ENCODE measurements at regions not wholly inside any gene's neighbourhood (a gene's known extent, or its start where the extent isn't known, plus 50 kb on each side); places are given as distances from the start of the nearest gene placed in this dataset.

DNA sequence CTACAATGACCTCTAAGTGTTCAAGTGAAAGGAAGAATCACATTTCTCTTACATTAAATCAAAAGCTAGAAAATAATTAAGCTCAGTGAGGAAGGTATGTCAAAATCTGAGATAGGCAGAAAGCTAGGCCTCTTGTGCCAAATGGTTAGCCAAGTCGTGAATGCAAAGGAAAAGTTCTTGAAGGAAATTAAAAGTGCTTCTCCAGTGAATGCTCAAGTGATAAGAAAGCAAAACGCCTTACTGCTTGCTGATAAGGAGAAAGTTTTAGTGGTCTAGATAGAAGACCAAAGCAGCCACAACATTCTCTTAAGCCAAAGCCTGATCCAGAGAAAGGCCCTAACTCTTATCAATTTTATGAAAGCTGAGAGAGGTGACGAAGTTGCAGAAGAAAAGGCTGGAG, 932.3 kb upstream of the ACVR2A start:
- no peak for DNase-seq (ENCODE audit: low read depth, low spot score)

- no peak for DNase-seq (ENCODE audit: low read depth, low spot score)
These were observed 936.1 kb upstream of the ACVR2A start for GRCh38 chr2:146908776-146909175.

DNA sequence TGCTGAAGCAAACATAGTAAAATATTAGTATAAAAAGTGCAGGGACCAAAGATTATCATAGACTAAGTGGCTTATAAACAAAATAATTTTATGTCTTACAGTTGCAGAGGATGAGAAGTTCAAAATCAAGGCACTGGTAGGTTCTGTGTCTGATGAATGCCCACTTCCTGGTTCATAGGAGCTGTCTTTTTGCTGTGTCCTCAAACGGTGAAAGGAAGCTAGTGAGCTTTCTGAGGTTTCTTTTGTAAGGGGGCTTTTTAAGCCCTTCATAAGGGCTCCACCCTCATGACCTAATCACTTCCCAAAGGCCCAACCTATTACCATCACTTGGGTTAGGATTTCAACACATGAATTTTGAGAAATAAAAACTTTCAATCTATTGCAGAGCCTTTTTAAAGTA, 946.7 kb upstream of the ACVR2A start:
- no peak for DNase-seq (ENCODE audit: low read depth, low spot score)

- DNase-seq (ENCODE audit: low read depth, low spot score), result no peak
These were observed 950.3 kb upstream of the ACVR2A start for GRCh38 chr2:146894514-146894913.

GRCh38 chr2:146893500-146894041, 951.3 kb upstream of the ACVR2A start:
- DNase-seq (ENCODE audit: low read depth, low spot score), result no peak

DNA sequence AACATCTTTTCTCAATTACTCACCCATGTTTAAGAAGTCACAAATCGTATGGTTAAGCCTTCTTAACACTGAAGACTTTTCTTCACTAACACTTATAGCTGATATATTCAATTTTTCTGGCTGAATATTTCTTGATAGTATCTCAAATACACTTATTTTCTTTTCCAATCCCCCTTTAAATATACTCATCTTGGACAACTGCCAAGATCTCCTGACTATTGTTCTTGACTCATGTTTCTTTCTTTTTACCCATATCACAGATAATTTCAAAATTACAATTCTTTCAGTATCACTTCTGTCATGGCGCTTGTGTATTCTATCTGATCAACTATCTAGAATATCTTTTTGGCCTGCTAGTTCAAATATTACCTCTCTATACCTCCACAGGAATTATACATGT, 954.3 kb upstream of the ACVR2A start:
- DNase-seq (ENCODE audit: low read depth, low spot score), result no peak

- DNase-seq (ENCODE audit: low read depth, low spot score), result no peak
These were observed 964.9 kb upstream of the ACVR2A start for GRCh38 chr2:146879882-146880281.

DNA sequence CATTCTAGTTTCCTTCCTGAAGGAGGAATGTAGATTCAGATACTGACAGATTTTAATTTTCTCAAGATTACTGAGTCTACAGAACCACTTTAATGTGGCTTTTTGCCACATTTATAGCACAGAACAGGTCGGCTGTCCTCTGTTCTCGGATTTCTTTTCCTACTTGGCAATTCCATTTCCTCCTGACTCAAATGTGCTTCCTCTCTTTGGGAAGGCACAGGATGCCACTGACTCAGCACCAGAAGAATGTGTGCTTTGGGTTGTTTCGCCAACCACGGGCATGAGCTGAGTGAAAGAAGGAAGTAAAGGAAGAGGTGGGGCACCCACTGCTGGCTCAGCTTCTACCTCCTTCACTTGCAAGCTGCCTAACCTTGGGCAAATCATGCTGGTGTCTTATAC, 970.6 kb upstream of the ACVR2A start:
- no peak for DNase-seq (ENCODE audit: low read depth, low spot score)

DNA sequence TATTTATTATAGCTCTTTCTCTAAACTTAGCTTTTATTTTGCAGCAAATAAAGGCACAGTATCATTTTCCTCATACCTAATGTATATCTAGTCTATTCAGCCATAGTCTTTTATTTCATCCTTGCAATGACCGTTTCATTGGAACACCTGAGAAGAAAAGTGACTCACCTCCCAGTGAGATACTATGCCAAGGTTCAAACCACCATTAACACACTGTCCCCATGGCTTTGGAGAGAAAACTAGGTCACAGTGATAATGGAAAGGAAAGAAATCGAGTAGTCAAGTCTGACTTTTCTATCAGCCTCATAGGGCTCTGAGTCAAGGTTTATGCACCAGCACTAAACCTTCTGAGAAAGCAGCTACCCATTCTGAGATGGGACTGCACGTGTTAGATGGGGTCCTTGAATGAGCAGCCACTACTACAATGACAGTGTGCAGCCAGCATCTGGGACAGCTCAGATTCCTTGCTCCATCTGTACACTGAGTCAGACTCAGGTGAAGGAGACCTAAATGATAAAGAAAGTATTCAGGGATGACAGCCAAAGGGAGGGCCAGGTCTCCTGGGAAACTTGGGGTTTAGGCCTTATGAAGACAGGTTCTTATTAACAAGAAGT, 971.1 kb upstream of the ACVR2A start:
- no peak for DNase-seq (ENCODE audit: low read depth, low spot score)

GRCh38 chr2:146873056-146873455, 971.8 kb upstream of the ACVR2A start:
- DNase-seq (ENCODE audit: low read depth, low spot score), result no peak

GRCh38 chr2:146870691-146871090, 974.1 kb upstream of the ACVR2A start:
- DNase-seq (ENCODE audit: low read depth, low spot score), result no peak

DNA sequence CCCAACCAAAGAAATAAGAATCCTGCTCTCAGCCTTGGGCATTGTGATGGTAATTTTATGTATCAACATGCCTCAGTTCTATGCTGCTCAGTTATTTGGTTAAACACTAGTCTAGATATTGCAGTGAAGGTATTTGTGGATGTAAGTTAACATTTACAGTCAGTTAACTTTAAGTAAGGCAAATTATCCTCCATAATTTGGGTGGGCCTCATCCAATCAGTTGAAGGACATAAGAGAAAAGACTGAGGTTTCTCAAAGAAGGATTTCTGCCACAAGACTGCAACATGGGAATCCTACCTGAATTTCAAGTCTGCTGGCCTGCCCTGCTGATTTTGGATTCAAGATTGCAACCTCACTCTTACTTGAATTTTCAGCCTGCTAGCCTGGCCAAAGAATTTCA, 975.5 kb upstream of the ACVR2A start:
- no peak for DNase-seq (ENCODE audit: low read depth, low spot score)

DNA sequence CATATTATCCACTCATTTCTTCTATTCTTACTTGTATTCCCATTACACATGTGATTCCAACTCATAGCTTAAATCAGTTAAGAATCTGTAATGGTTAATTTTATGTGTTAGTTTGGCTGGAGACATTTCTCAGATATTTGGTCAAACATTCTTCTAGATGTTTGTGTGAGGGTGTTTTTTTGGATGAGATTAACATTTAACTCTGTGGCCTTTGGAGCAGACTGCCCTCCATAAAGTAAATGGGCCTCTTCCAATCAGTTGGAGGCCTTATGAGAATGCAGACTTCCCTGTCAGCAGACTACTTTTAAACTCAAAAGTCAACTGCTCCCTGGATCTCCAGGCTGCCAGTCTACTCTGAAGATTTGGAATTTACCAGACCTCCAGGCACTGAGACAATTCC, 976.8 kb upstream of the ACVR2A start:
- DNase-seq (ENCODE audit: low read depth, low spot score), result no peak

DNA sequence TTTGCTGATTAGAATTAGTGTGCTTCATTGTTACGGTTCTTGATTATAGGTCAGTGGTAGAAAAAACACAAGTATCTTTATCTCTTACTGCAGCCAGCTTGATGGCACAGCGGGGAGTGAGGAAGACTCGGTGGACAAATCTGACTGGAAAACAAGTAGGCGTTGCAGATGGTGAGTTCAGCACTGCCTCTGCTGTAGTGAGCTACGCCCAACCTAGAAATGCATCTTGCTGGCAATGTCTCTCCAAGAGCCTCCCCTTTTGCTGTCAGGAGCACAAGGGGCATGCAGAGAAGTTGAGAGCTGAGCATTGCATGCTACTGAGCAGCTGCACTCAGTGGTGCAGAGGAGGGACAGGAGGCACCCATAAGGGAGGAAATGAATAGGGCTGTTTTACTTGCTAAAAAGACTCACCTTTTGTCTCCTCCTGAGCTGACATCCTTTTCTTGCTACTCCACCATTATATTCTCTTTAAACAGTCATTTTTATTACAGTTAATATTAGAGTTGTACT, 977.3 kb upstream of the ACVR2A start:
- DNase-seq (ENCODE audit: low read depth, low spot score), result no peak

DNA sequence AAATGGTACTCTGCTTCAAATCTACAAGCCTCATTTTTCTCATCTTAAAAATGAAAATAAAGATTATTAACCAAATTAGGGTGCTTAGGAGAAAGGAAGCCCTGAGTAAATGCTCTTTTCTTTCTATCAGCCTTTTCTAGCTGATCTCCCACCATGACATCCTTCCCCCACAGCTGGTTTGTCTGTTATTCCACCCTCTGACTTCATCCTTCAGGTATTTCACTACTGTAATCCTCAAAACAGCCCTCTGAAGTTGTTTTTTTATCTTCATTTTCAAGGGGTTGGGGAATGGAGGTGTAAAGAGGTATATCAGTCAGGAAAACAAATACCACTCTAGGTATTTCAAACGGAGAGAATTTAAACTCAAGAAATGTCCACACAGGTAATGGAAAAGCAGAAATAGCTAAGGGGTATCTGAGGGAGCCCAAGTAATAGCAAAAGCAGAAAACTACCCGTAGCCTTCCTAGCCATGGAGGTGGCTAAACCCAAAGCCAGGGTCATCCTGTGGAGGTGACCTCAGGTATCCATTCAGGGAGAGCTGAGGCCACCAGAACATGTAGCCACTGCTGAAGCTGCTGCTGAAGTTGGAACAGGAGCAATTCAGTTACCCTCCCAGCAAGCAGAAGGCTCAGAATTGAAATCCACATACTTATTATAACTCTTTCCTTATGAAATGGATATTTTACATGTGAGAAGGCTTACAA, 990.9 kb upstream of the ACVR2A start:
- DNase-seq (ENCODE audit: low read depth, low spot score), result no peak

GRCh38 chr2:146852661-146853060, 992.2 kb upstream of the ACVR2A start:
- no peak for DNase-seq (ENCODE audit: low read depth, low spot score)

DNA sequence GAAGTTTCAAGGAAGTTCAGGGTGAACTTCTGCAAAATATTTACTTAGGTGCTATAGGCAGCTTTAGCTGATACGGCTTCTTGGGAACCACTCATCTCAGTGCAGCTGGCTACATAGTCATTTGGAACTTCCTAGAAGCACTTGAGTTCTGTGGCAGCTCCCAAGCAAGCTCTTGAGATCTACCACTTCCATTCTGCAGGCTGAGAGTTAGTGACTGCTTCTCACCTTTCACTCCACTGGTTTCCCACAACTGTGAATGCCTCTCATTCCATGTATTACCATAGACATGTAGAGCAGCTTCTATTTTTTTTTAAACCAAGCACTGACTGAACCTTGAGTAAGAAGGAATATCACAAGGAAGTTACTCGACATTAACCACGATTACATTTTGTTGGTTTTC, 994.1 kb upstream of the ACVR2A start:
- no peak for DNase-seq (ENCODE audit: low read depth, low spot score)

GRCh38 chr2:146847846-146848245, 997.0 kb upstream of the ACVR2A start:
- DNase-seq (ENCODE audit: low read depth, low spot score), result no peak

GRCh38 chr2:146844226-146844990, 1000.4 kb upstream of the ACVR2A start:
- no peak for DNase-seq (ENCODE audit: low read depth, low spot score)

- no peak for DNase-seq (ENCODE audit: low read depth, low spot score)
These were observed 1007.0 kb upstream of the ACVR2A start for GRCh38 chr2:146837857-146838256.

- DNase-seq (ENCODE audit: low read depth, low spot score), result no peak
These were observed 1018.4 kb upstream of the ACVR2A start for GRCh38 chr2:146826388-146826787.

DNA sequence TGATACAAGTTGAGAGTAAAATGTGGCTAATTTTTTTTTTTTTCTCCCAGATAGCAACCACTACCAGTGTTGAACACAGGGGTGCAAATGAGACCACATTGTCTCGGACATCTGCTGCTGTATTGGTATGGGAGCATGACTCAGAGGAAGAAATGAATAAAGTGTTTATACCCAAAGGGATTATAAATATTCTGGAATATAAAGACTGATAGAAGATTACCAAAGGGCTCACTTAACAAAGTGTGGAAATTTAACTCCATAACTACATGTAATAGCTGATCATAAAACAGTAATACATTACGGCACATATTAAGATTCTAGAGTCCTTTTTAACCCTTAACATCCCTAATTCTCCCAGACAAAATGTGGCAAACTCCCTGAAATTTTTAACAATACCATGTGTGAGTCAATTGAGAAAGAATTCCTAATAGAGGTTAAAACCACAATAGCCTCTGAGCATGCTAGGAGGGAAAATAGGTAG, 1023.0 kb upstream of the ACVR2A start:
- DNase-seq (ENCODE audit: low read depth, low spot score), result peak; percentile 40

Data from smooth muscle cell of the brain vasculature (primary cell).